Activated CD8-positive, alpha-beta memory T cell treated with anti-CD3 and anti-CD28 coated beads, Interleukin-2, amount 10 ng/mL, durations not matched to agents 7 days and 5 days (primary cell): ENCODE measurements at regions not wholly inside any gene's neighbourhood (a gene's known extent, or its start where the extent isn't known, plus 50 kb on each side); places are given as distances from the start of the nearest gene placed in this dataset.
"Not testable (repeated sequence)": the region's sequence is repeated elsewhere in the genome, so short reads cannot be mapped to it uniquely, and the experiment has no call there.

Experiments used
- ATAC-seq: fragments of 150-1000 bp; cut with Tn5 transposase; one replicate; pipeline ENCODE4 v1.10.0; 2021; ENCODE audit warnings: moderate library complexity
- CTCF ChIA-PET: fragments of 350-600 bp; sonication (Branson Sonifier 250); formaldehyde crosslinking; loops from one replicate; lab custom pipeline; 2021; ENCODE audit warnings: antibody characterized with exemption; lab: Charles Lee
- DNase-seq: peaks from one replicate; pipeline ENCODE4 v3.0.0-alpha.2; 2020
- H3K27ac Mint-ChIP-seq: one replicate; pipeline ENCODE4 v1.8.0; 2021; ENCODE audit warnings: mild to moderate bottlenecking, mixed read lengths
- H3K27me3 Mint-ChIP-seq: one replicate; pipeline ENCODE4 v1.8.0; 2021; ENCODE audit warnings: mixed read lengths
- H3K36me3 Mint-ChIP-seq: one replicate; pipeline ENCODE4 v1.8.0; 2021; ENCODE audit warnings: mild to moderate bottlenecking, mixed read lengths
- H3K4me1 Mint-ChIP-seq: one replicate; pipeline ENCODE4 v1.8.0; 2021; ENCODE audit warnings: mixed read lengths
- H3K4me3 Mint-ChIP-seq: one replicate; pipeline ENCODE4 v1.8.0; 2021; ENCODE audit warnings: mild to moderate bottlenecking, moderate library complexity, mixed read lengths
- H3K9me3 Mint-ChIP-seq: one replicate; pipeline ENCODE4 v1.8.0; 2022; ENCODE audit warnings: low read depth, mixed read lengths

- no peak for DNase-seq
- Mint-ChIP-seq H3K27ac (no peak overlapping the region), H3K9me3 (no peaks in the 10 kb centered on the region), H3K4me1 (no peaks in the 10 kb centered on the region), H3K36me3 (no peaks in the 10 kb centered on the region), H3K4me3 (no peak overlapping the region), H3K27me3 (peaks cover 27% of the 10 kb centered on the region)
- CTCF ChIA-PET, result interaction anchor here (1.0 kb wide), 1 partner anchor 11 kb away, joined by 5 read pairs; no protein-coding TSS in a partner anchor
- no peak for ATAC-seq
Measured at GRCh38 chr17:68670967-68671693, 70.0 kb upstream of the FAM20A start.

- H3K4me3 Mint-ChIP-seq, CTCF ChIA-PET, DNase-seq, H3K36me3 Mint-ChIP-seq, H3K27ac Mint-ChIP-seq, ATAC-seq, H3K4me1 Mint-ChIP-seq, H3K9me3 Mint-ChIP-seq: not testable (repeated sequence)
- H3K27me3 Mint-ChIP-seq, result peaks cover 23% of the 10 kb centered on the region
Measured at GRCh38 chr17:68666438-68666837, 65.3 kb upstream of the FAM20A start.

GRCh38 chr17:68665373-68665772 is 64.2 kb upstream of the FAM20A start:
- H3K27ac Mint-ChIP-seq, result no peak overlapping the region
- DNase-seq (no peak), ATAC-seq (no peak)
- no peak overlapping the region for H3K4me3 Mint-ChIP-seq
- no peaks in the 10 kb centered on the region for H3K4me1 Mint-ChIP-seq
- H3K36me3 Mint-ChIP-seq, result no peaks in the 10 kb centered on the region
- peaks cover 23% of the 10 kb centered on the region for H3K27me3 Mint-ChIP-seq
- no peaks in the 10 kb centered on the region for H3K9me3 Mint-ChIP-seq
- CTCF ChIA-PET, result no interaction called here

GRCh38 chr17:68662479-68662878 is 61.3 kb upstream of the FAM20A start:
- CTCF ChIA-PET, result no interaction called here
- H3K9me3 Mint-ChIP-seq, result no peaks in the 10 kb centered on the region

GRCh38 chr17:68662037-68662432 is 60.9 kb upstream of the FAM20A start:
- H3K4me1 Mint-ChIP-seq, result no peaks in the 10 kb centered on the region
- no peaks in the 10 kb centered on the region for H3K36me3 Mint-ChIP-seq

More at GRCh38 chr17:68662479-68662878, 61.3 kb upstream of the FAM20A start:
- no peaks in the 10 kb centered on the region for H3K4me1 Mint-ChIP-seq
- no peak for ATAC-seq
- H3K27ac Mint-ChIP-seq, result no peak overlapping the region
- no peaks in the 10 kb centered on the region for H3K36me3 Mint-ChIP-seq
- DNase-seq, result no peak
- H3K4me3 Mint-ChIP-seq, result no peak overlapping the region
- H3K27me3 Mint-ChIP-seq, result peaks cover 5% of the 10 kb centered on the region

GRCh38 chr17:68661265-68662036 is 60.3 kb upstream of the FAM20A start:
- no peak overlapping the region for H3K4me3 Mint-ChIP-seq
- H3K9me3 Mint-ChIP-seq, result no peaks in the 10 kb centered on the region
- ATAC-seq (no peak), DNase-seq (no peak)
- peaks cover 5% of the 10 kb centered on the region for H3K27me3 Mint-ChIP-seq
- no peaks in the 10 kb centered on the region for H3K36me3 Mint-ChIP-seq
- H3K27ac Mint-ChIP-seq, result no peak overlapping the region
- CTCF ChIA-PET, result no interaction called here
- H3K4me1 Mint-ChIP-seq, result no peaks in the 10 kb centered on the region

More at GRCh38 chr17:68662037-68662432, 60.9 kb upstream of the FAM20A start:
- Mint-ChIP-seq H3K9me3 (no peaks in the 10 kb centered on the region), H3K27ac (no peak overlapping the region), H3K27me3 (peaks cover 5% of the 10 kb centered on the region), H3K4me3 (no peak overlapping the region)
- CTCF ChIA-PET, result no interaction called here
- DNase-seq (no peak), ATAC-seq (no peak)

GRCh38 chr17:68660302-68660701 is 59.1 kb upstream of the FAM20A start:
- peaks cover 5% of the 10 kb centered on the region for H3K27me3 Mint-ChIP-seq
- DNase-seq, result no peak
- H3K27ac Mint-ChIP-seq, result no peak overlapping the region
- no peak overlapping the region for H3K4me3 Mint-ChIP-seq
- H3K9me3 Mint-ChIP-seq, result no peaks in the 10 kb centered on the region
- CTCF ChIA-PET, result no interaction called here
- no peaks in the 10 kb centered on the region for H3K4me1 Mint-ChIP-seq
- ATAC-seq, result no peak
- no peaks in the 10 kb centered on the region for H3K36me3 Mint-ChIP-seq

GRCh38 chr17:68658999-68659780 is 58.0 kb upstream of the FAM20A start:
- Mint-ChIP-seq H3K4me1 (no peaks in the 10 kb centered on the region), H3K4me3 (no peak overlapping the region), H3K36me3 (no peaks in the 10 kb centered on the region), H3K27me3 (peaks cover 5% of the 10 kb centered on the region), H3K9me3 (no peaks in the 10 kb centered on the region), H3K27ac (no peak overlapping the region)
- DNase-seq (no peak), ATAC-seq (no peak)
- CTCF ChIA-PET, result no interaction called here

- no peak for DNase-seq
- Mint-ChIP-seq H3K9me3 (no peaks in the 10 kb centered on the region), H3K27me3 (no peaks in the 10 kb centered on the region), H3K27ac (no peak overlapping the region), H3K4me3 (no peak overlapping the region), H3K4me1 (no peaks in the 10 kb centered on the region), H3K36me3 (no peaks in the 10 kb centered on the region)
- ATAC-seq, result no peak
- CTCF ChIA-PET, result no interaction called here
Measured at GRCh38 chr17:68657576-68657975, 56.4 kb upstream of the FAM20A start.

- H3K36me3 Mint-ChIP-seq, result no peaks in the 10 kb centered on the region
- CTCF ChIA-PET, result no interaction called here
- no peaks in the 10 kb centered on the region for H3K9me3 Mint-ChIP-seq
- no peak for ATAC-seq
- H3K27me3 Mint-ChIP-seq, result no peaks in the 10 kb centered on the region
- no peak overlapping the region for H3K4me3 Mint-ChIP-seq
- H3K27ac Mint-ChIP-seq, result no peak overlapping the region
- no peaks in the 10 kb centered on the region for H3K4me1 Mint-ChIP-seq
- DNase-seq, result no peak
Measured at GRCh38 chr17:68657166-68657565, 56.0 kb upstream of the FAM20A start.

GRCh38 chr17:68656666-68657065 is 55.5 kb upstream of the FAM20A start:
- CTCF ChIA-PET, result no interaction called here
- Mint-ChIP-seq H3K4me3 (no peak overlapping the region), H3K36me3 (no peaks in the 10 kb centered on the region), H3K27ac (no peak overlapping the region), H3K9me3 (no peaks in the 10 kb centered on the region), H3K27me3 (no peaks in the 10 kb centered on the region), H3K4me1 (no peaks in the 10 kb centered on the region)
- ATAC-seq (no peak), DNase-seq (no peak)
